Caco-2 (cell line): ENCODE measurements at regions not wholly inside any gene's neighbourhood (a gene's known extent, or its start where the extent isn't known, plus 50 kb on each side); places are given as distances from the start of the nearest gene placed in this dataset.

ENCODE experiments used
- BruUV-seq: library from RNA; stranded (reverse); fragments of 400-500 nt; replicated peaks from 2 replicates; lab custom pipeline; 2021; lab: Mats Ljungman, UMichigan
- CTCF ChIA-PET: fragments of 300-600 bp; sonication (Branson Sonifier 250); formaldehyde crosslinking; loops from one replicate; lab custom pipeline; 2022; ENCODE audit warnings: antibody characterized with exemption; lab: Charles Lee
- POLR2A ChIA-PET: fragments of 300-600 bp; sonication (Branson Sonifier 250); formaldehyde crosslinking; loops from one replicate; lab custom pipeline; 2022; ENCODE audit warnings: antibody characterized with exemption; lab: Charles Lee
- DNase-seq, 2 experiments: peaks; one replicate each; pipeline versions ENCODE4 v3.0.0 to v3.0.0-alpha.2; 2020 to 2022
- H3K27me3 ChIP-seq: replicated peaks from 2 replicates; pipeline ENCODE4 v1.6.0; 2011; ENCODE audit warnings: low read length; ENCODE audit not compliant: control insufficient read depth, insufficient read depth
- H3K36me3 ChIP-seq: 2 replicates; pipeline ENCODE4 v1.5.1; 2011; ENCODE audit warnings: low read length; ENCODE audit not compliant: control insufficient read depth, insufficient read depth
- H3K4me1 ChIP-seq: fragments of 250-450 bp; sonication (Bioruptor Pico); 2 replicates; pipeline ENCODE4 v1.5.1; 2020; ENCODE audit warnings: mild to moderate bottlenecking
- H3K4me3 ChIP-seq: 2 replicates; pipeline ENCODE4 v1.5.1; 2011; ENCODE audit warnings: low read depth, mild to moderate bottlenecking, control low read depth, low read length
- H3K9me3 ChIP-seq: fragments of 250-450 bp; sonication (Bioruptor Pico); 2 replicates; pipeline ENCODE4 v1.5.1; 2020; ENCODE audit warnings: mild to moderate bottlenecking, moderate library complexity
- H3K27ac Mint-ChIP-seq: one replicate; pipeline ENCODE4 v1.8.0; 2022; ENCODE audit warnings: mixed read lengths; ENCODE audit not compliant: unreplicated experiment
- H3K27me3 Mint-ChIP-seq: one replicate; pipeline ENCODE4 v1.8.0; 2022; ENCODE audit warnings: mixed read lengths; ENCODE audit not compliant: insufficient read depth, unreplicated experiment
- H3K36me3 Mint-ChIP-seq: one replicate; pipeline ENCODE4 v1.8.0; 2022; ENCODE audit warnings: mild to moderate bottlenecking, mixed read lengths; ENCODE audit not compliant: insufficient read depth, unreplicated experiment
- H3K4me1 Mint-ChIP-seq: one replicate; pipeline ENCODE4 v1.8.0; 2022; ENCODE audit warnings: low read depth, mixed read lengths; ENCODE audit not compliant: unreplicated experiment
- H3K4me3 Mint-ChIP-seq: one replicate; pipeline ENCODE4 v1.8.0; 2022; ENCODE audit warnings: mild to moderate bottlenecking, moderate library complexity, mixed read lengths; ENCODE audit not compliant: unreplicated experiment
- H3K9me3 Mint-ChIP-seq: one replicate; pipeline ENCODE4 v1.8.0; 2022; ENCODE audit warnings: mixed read lengths; ENCODE audit not compliant: unreplicated experiment
- CTCF ChIP-seq, 2 experiments: fragments of 200-600 bp in 1 of 2; IDR thresholded peaks; 1 replicate in 1 of 2; 2 replicates in 1 of 2; pipeline versions ENCODE4 v1.5.1 to v1.8.0; 2011 to 2022; ENCODE audit warnings: antibody characterized with exemption in 1 of 2, control low read depth in 1 of 2, inconsistent platforms in 1 of 2, low read depth in 1 of 2, low read length in 1 of 2, mild to moderate bottlenecking in 1 of 2, moderate library complexity in 1 of 2; ENCODE audit not compliant: insufficient read depth in 1 of 2, severe bottlenecking in 1 of 2, unreplicated experiment in 1 of 2
- intact Hi-C: fragments of 100-400 bp; cut with micrococcal nuclease; formaldehyde crosslinking; loops from one replicate; pipeline ENCODE4 v1.10.0; 2022; ENCODE audit not compliant: unreplicated experiment

GRCh38 chr5:96067894-96068614 lies 106.4 kb upstream of the ELL2 start:
- no peak overlapping the region for H3K4me3 ChIP-seq
- TF ChIP-seq CTCF (IDR thresholded peaks at IDR 0.05; ENCODE audit: insufficient read depth in 1 of 2, low read depth in 1 of 2, low read length in 1 of 2, severe bottlenecking in 1 of 2, unreplicated experiment in 1 of 2), result no peak
- POLR2A ChIA-PET, result no interaction called here

GRCh38 chr5:96067251-96067650 lies 105.6 kb upstream of the ELL2 start:
- H3K36me3 ChIP-seq, result no peaks in the 10 kb centered on the region
- no peaks in the 10 kb centered on the region for H3K9me3 Mint-ChIP-seq
- H3K4me1 Mint-ChIP-seq, result peaks cover 34% of the 10 kb centered on the region
- H3K4me3 Mint-ChIP-seq, result no peak overlapping the region
- ChIA-PET POLR2A (no interaction called here), CTCF (no interaction called here)
- intact Hi-C loops, result loop anchor here (5.0 kb wide), 1 partner anchor 105 kb away; the partner anchor contains the start of gene ELL2
- TF ChIP-seq CTCF (IDR thresholded peaks at IDR 0.05; ENCODE audit: insufficient read depth in 1 of 2, low read depth in 1 of 2, low read length in 1 of 2, severe bottlenecking in 1 of 2, unreplicated experiment in 1 of 2), result no peak
- H3K27me3 Mint-ChIP-seq, result no peaks in the 10 kb centered on the region
- H3K4me1 ChIP-seq, result peaks cover 29% of the 10 kb centered on the region
- H3K27me3 ChIP-seq, result no peaks in the 10 kb centered on the region
- no peaks in the 10 kb centered on the region for H3K9me3 ChIP-seq
- H3K36me3 Mint-ChIP-seq, result no peaks in the 10 kb centered on the region
- DNase-seq, result no peak
- H3K27ac Mint-ChIP-seq, result no peak overlapping the region
- BruUV-seq, result no TSS peak
- H3K4me3 ChIP-seq, result no peak overlapping the region

More at GRCh38 chr5:96067894-96068614, 106.4 kb upstream of the ELL2 start:
- Histone ChIP-seq H3K27me3 (no peaks in the 10 kb centered on the region), H3K36me3 (no peaks in the 10 kb centered on the region), H3K4me1 (peaks cover 29% of the 10 kb centered on the region), H3K9me3 (no peaks in the 10 kb centered on the region)
- Mint-ChIP-seq H3K27ac (peak overlapping the region; percentile 69), H3K4me1 (peaks cover 34% of the 10 kb centered on the region), H3K27me3 (no peaks in the 10 kb centered on the region), H3K4me3 (no peak overlapping the region), H3K36me3 (no peaks in the 10 kb centered on the region), H3K9me3 (no peaks in the 10 kb centered on the region)
- peak; percentile 47 to 73 for DNase-seq
- BruUV-seq, result TSS peak; percentile 55
- intact Hi-C loops, result loop anchor here (5.0 kb wide), 1 partner anchor 106 kb away; the partner anchor contains the start of gene ELL2
- CTCF ChIA-PET, result no interaction called here

DNA sequence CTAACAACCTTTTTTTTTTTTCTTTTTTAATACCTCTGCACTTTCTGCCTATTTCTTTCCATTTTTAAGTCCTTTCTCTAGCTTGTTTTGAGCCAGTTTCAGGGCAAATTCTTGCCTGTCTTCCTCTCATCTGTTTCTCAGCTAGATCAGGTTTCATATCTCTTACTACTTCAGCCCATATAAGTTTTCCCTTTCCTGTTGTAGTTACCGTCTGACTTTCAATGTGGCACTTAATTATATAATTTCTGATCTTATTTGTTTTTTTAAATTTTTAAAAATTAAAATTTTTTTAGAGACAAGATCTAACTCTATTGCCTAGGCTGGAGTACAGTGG lies 104.7 kb upstream of the ELL2 start:
- H3K4me3 Mint-ChIP-seq, result no peak overlapping the region
- CTCF ChIA-PET, result no interaction called here

More for the DNA sequence above, 104.7 kb upstream of the ELL2 start:
- no peaks in the 10 kb centered on the region for H3K36me3 Mint-ChIP-seq
- BruUV-seq, result no TSS peak
- Histone ChIP-seq H3K4me1 (peaks cover 29% of the 10 kb centered on the region), H3K27me3 (no peaks in the 10 kb centered on the region), H3K36me3 (no peaks in the 10 kb centered on the region), H3K9me3 (no peaks in the 10 kb centered on the region), H3K4me3 (no peak overlapping the region)
- no peaks in the 10 kb centered on the region for H3K27me3 Mint-ChIP-seq
- no peaks in the 10 kb centered on the region for H3K9me3 Mint-ChIP-seq
- no peak for TF ChIP-seq CTCF (IDR thresholded peaks at IDR 0.05; ENCODE audit: insufficient read depth in 1 of 2, low read depth in 1 of 2, low read length in 1 of 2, severe bottlenecking in 1 of 2, unreplicated experiment in 1 of 2)
- POLR2A ChIA-PET, result no interaction called here
- H3K27ac Mint-ChIP-seq, result no peak overlapping the region
- DNase-seq, result no peak
- intact Hi-C loops, result loop anchor here (5.0 kb wide), 1 partner anchor 104 kb away; the partner anchor contains the start of gene ELL2
- peaks cover 33% of the 10 kb centered on the region for H3K4me1 Mint-ChIP-seq
